SK-N-SH treated with all-trans-retinoic acid at 6 μM for 48 hours (cell line): ENCODE measurements at regions not wholly inside any gene's neighbourhood (a gene's known extent, or its start where the extent isn't known, plus 50 kb on each side); places are given as distances from the start of the nearest gene placed in this dataset.

Experiments used
- ATAC-seq: fragments of 200-7000 bp; cut with Tn5 transposase; 3 replicates; pipeline ENCODE4 v1.9.1; 2020; ENCODE audit warnings: mild to moderate bottlenecking, moderate library complexity
- ARNTL ChIP-seq: fragments of 450-650 bp; formaldehyde crosslinking; IDR thresholded peaks from 2 replicates; pipeline ENCODE4 v1.5.0; 2020; ENCODE audit warnings: low read depth, mild to moderate bottlenecking, moderate library complexity, borderline replicate concordance
- BACH2 ChIP-seq: fragments of 250-450 bp; sonication (Bioruptor Pico); IDR thresholded peaks from 2 replicates; pipeline ENCODE4 v1.9.0; 2021; ENCODE audit warnings: mild to moderate bottlenecking, borderline replicate concordance
- CSDC2 ChIP-seq: fragments of 250-450 bp; sonication (Bioruptor Pico); IDR thresholded peaks from 2 replicates; pipeline ENCODE4 v1.5.0; 2020; ENCODE audit warnings: mild to moderate bottlenecking, moderate library complexity
- CSRNP3 ChIP-seq: fragments of 250-450 bp; sonication (Bioruptor Pico); IDR thresholded peaks from 2 replicates; pipeline ENCODE4 v1.5.1; 2021; ENCODE audit warnings: mild to moderate bottlenecking, moderate library complexity
- ESRRG ChIP-seq: fragments of 250-450 bp; sonication (Bioruptor Pico); IDR thresholded peaks from 2 replicates; pipeline ENCODE4 v1.6.1; 2021; ENCODE audit warnings: mild to moderate bottlenecking
- GLIS3 ChIP-seq: fragments of 250-450 bp; sonication (Bioruptor Pico); IDR thresholded peaks from 2 replicates; pipeline ENCODE4 v1.5.0; 2020; ENCODE audit warnings: mild to moderate bottlenecking, moderate library complexity
- ISL1 ChIP-seq: fragments of 250-450 bp; sonication (Bioruptor Pico); IDR thresholded peaks from 2 replicates; pipeline ENCODE4 v2.1.2; 2022; ENCODE audit warnings: mild to moderate bottlenecking, moderate library complexity
- OSR1 ChIP-seq: fragments of 250-450 bp; sonication (Bioruptor Pico); IDR thresholded peaks from 2 replicates; pipeline ENCODE4 v1.8.0; 2022; ENCODE audit warnings: moderate library complexity, mild to moderate bottlenecking, inconsistent platforms
- PPARA ChIP-seq: fragments of 250-450 bp; sonication (Bioruptor Pico); IDR thresholded peaks from 2 replicates; pipeline ENCODE4 v1.5.0; 2020; ENCODE audit warnings: mild to moderate bottlenecking, borderline replicate concordance
- RARB ChIP-seq: fragments of 250-450 bp; sonication (Bioruptor Pico); IDR thresholded peaks from 2 replicates; pipeline ENCODE4 v1.8.0; 2021; ENCODE audit warnings: mild to moderate bottlenecking, moderate library complexity
- SNAI2 ChIP-seq: fragments of 250-450 bp; sonication (Bioruptor Pico); IDR thresholded peaks from 2 replicates; pipeline ENCODE4 v1.5.0; 2020; ENCODE audit warnings: mild to moderate bottlenecking, moderate library complexity
- TCF4 ChIP-seq: fragments of 250-450 bp; sonication (Bioruptor Pico); IDR thresholded peaks from 2 replicates; pipeline ENCODE4 v1.8.0; 2021; ENCODE audit warnings: mild to moderate bottlenecking, moderate library complexity, borderline replicate concordance
- TOX ChIP-seq: fragments of 250-450 bp; sonication (Bioruptor Pico); IDR thresholded peaks from 2 replicates; pipeline ENCODE4 v1.8.0; 2021; ENCODE audit warnings: mild to moderate bottlenecking, moderate library complexity, borderline replicate concordance
- ZC3H10 ChIP-seq: fragments of 250-450 bp; sonication (Bioruptor Pico); IDR thresholded peaks from 2 replicates; pipeline ENCODE4 v1.5.1; 2021; ENCODE audit warnings: mild to moderate bottlenecking, moderate library complexity
- ZFP3 ChIP-seq: fragments of 250-450 bp; sonication (Bioruptor Pico); IDR thresholded peaks from 2 replicates; pipeline ENCODE4 v1.5.0; 2020; ENCODE audit warnings: mild to moderate bottlenecking, moderate library complexity
- ZFP30 ChIP-seq: fragments of 450-650 bp; formaldehyde crosslinking; IDR thresholded peaks from 2 replicates; pipeline ENCODE4 v1.5.0; 2022; ENCODE audit warnings: mild to moderate bottlenecking, moderate library complexity
- ZNF565 ChIP-seq: fragments of 450-650 bp; formaldehyde crosslinking; conservative IDR thresholded peaks from 2 replicates; pipeline ENCODE4 v1.5.0; 2020; ENCODE audit warnings: low read depth, mild to moderate bottlenecking, moderate library complexity
- ZNF8 ChIP-seq: fragments of 450-650 bp; formaldehyde crosslinking; IDR thresholded peaks from 2 replicates; pipeline ENCODE4 v1.5.0; 2020; ENCODE audit warnings: mild to moderate bottlenecking, moderate library complexity
- TF ChIP-seq, protein P1 (sequence below): fragments of 250-450 bp; sonication (Bioruptor Pico); IDR thresholded peaks from 2 replicates; pipeline ENCODE4 v1.8.0; 2021; ENCODE audit warnings: low read depth, mild to moderate bottlenecking, moderate library complexity, borderline replicate concordance
- TF ChIP-seq, protein P2 (sequence below): fragments of 250-450 bp; sonication (Bioruptor Pico); IDR thresholded peaks from 2 replicates; pipeline ENCODE4 v1.5.0; 2020; ENCODE audit warnings: mild to moderate bottlenecking, moderate library complexity
- TF ChIP-seq, protein P3 (sequence below): fragments of 250-450 bp; sonication (Bioruptor Pico); IDR thresholded peaks from 2 replicates; pipeline ENCODE4 v1.5.1; 2020; ENCODE audit warnings: low read depth, mild to moderate bottlenecking, moderate library complexity

DNA sequence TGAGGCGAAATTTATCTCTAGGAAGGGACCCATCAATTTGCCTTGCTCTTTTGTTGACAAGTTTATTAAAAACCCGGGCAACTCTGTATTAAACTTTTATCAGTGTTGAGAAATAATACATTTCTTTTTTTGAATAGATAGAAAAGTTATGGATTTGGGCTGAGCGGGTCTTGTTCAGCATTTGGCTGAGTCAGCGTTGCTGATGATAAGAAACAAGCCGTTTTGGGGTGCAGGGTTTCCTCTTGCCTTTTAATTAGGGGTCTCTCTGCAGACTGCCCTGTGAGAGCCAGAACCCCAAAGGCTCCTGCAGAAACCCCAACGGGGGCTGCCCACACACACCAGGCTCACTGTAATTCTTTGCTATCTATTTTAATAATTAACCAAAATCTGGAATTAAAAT, 82.1 kb upstream of the SLCO4A1 start:
- TF ChIP-seq ISL1 (no peak), PPARA (no peak), ZC3H10 (CRISPR knock-in tag) (no peak), ESRRG (CRISPR knock-in tag) (no peak), ZNF565 (CRISPR knock-in tag) (no peak), ZNF8 (CRISPR knock-in tag) (no peak), ZFP3 (CRISPR knock-in tag) (no peak), BACH2 (CRISPR knock-in tag) (no peak), TCF4 (CRISPR knock-in tag) (no peak), CSDC2 (no peak), GLIS3 (CRISPR knock-in tag) (no peak)
- TF ChIP-seq, protein P1, sequence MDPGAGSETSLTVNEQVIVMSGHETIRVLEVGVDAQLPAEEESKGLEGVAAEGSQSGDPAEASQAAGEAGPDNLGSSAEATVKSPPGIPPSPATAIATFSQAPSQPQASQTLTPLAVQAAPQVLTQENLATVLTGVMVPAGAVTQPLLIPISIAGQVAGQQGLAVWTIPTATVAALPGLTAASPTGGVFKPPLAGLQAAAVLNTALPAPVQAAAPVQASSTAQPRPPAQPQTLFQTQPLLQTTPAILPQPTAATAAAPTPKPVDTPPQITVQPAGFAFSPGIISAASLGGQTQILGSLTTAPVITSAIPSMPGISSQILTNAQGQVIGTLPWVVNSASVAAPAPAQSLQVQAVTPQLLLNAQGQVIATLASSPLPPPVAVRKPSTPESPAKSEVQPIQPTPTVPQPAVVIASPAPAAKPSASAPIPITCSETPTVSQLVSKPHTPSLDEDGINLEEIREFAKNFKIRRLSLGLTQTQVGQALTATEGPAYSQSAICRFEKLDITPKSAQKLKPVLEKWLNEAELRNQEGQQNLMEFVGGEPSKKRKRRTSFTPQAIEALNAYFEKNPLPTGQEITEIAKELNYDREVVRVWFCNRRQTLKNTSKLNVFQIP (CRISPR knock-in tag) = no peak
- TF ChIP-seq, protein P2, sequence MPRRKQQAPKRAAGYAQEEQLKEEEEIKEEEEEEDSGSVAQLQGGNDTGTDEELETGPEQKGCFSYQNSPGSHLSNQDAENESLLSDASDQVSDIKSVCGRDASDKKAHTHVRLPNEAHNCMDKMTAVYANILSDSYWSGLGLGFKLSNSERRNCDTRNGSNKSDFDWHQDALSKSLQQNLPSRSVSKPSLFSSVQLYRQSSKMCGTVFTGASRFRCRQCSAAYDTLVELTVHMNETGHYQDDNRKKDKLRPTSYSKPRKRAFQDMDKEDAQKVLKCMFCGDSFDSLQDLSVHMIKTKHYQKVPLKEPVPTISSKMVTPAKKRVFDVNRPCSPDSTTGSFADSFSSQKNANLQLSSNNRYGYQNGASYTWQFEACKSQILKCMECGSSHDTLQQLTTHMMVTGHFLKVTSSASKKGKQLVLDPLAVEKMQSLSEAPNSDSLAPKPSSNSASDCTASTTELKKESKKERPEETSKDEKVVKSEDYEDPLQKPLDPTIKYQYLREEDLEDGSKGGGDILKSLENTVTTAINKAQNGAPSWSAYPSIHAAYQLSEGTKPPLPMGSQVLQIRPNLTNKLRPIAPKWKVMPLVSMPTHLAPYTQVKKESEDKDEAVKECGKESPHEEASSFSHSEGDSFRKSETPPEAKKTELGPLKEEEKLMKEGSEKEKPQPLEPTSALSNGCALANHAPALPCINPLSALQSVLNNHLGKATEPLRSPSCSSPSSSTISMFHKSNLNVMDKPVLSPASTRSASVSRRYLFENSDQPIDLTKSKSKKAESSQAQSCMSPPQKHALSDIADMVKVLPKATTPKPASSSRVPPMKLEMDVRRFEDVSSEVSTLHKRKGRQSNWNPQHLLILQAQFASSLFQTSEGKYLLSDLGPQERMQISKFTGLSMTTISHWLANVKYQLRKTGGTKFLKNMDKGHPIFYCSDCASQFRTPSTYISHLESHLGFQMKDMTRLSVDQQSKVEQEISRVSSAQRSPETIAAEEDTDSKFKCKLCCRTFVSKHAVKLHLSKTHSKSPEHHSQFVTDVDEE (CRISPR knock-in tag) = no peak
- TF ChIP-seq, protein P3, sequence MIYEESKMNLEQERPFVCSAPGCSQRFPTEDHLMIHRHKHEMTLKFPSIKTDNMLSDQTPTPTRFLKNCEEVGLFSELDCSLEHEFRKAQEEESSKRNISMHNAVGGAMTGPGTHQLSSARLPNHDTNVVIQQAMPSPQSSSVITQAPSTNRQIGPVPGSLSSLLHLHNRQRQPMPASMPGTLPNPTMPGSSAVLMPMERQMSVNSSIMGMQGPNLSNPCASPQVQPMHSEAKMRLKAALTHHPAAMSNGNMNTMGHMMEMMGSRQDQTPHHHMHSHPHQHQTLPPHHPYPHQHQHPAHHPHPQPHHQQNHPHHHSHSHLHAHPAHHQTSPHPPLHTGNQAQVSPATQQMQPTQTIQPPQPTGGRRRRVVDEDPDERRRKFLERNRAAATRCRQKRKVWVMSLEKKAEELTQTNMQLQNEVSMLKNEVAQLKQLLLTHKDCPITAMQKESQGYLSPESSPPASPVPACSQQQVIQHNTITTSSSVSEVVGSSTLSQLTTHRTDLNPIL (CRISPR knock-in tag) = no peak
- no peak for ATAC-seq

- no peak for ATAC-seq
- TF ChIP-seq ZC3H10 (CRISPR knock-in tag) (no peak), ESRRG (CRISPR knock-in tag) (no peak), ZNF8 (CRISPR knock-in tag) (no peak), RARB (no peak), BACH2 (CRISPR knock-in tag) (no peak)
Measured at GRCh38 chr20:62561182-62561581, 81.1 kb upstream of the SLCO4A1 start.

DNA sequence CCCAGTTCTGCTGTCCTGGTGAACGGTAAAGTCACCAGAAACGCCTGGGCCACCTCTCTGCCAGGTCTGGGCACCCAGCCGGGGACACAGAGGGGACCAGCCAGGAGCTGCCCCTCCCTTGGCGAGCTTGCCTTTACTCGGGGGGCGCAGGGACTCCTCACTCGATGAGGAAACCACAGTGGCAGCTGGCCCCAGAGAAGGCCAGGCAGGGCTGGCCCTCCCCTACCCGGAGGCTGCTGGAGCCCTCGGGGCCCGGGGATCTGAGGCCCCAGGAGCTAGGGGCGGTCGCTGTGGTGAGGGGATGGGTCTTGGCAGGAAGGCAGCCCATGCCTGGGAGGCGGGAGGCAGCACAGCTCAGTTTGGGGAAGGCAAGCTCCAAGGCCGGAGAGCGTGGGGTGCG, 80.4 kb upstream of the SLCO4A1 start:
- no peak for ATAC-seq
- TF ChIP-seq ZC3H10 (CRISPR knock-in tag) (no peak), TCF4 (CRISPR knock-in tag) (no peak), SNAI2 (no peak), ZFP30 (CRISPR knock-in tag) (no peak)

DNA sequence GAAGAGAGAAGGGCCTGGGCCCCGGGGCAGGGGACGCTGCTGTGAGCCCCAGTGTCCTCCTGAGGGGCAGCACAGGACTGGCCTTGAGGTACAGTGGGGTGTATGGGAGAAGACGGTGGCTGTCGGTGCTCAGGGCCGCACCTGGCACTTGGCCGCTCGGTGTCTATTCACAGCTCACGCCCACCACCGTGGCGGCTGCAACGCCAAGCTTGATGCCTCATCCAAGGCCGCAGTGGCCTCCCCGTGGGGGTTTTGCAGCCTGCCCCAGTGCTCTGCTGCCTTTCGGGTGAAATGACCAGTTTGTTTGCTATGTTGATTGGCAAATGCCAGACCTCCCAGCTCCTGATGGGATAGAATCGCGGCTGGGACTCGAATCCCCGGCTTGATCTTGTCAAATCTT, 79.5 kb upstream of the SLCO4A1 start:
- no peak for ATAC-seq
- TF ChIP-seq ZFP3 (CRISPR knock-in tag) (no peak), ESRRG (CRISPR knock-in tag) (no peak), ZFP30 (CRISPR knock-in tag) (no peak), ZC3H10 (CRISPR knock-in tag) (no peak), SNAI2 (no peak), TOX (CRISPR knock-in tag) (no peak), GLIS3 (CRISPR knock-in tag) (no peak), ARNTL (CRISPR knock-in tag) (no peak), CSDC2 (no peak), ZNF565 (CRISPR knock-in tag) (no peak), BACH2 (CRISPR knock-in tag) (no peak), PPARA (no peak), CSRNP3 (no peak), OSR1 (CRISPR knock-in tag) (no peak), TCF4 (CRISPR knock-in tag) (no peak)
- TF ChIP-seq, protein P2 (CRISPR knock-in tag) = no peak
- TF ChIP-seq, protein P3 (CRISPR knock-in tag) = no peak
